Activated B cell treated with CpG ODN at 0.5 μM for 24 hours (primary cell): ENCODE measurements at regions not wholly inside any gene's neighbourhood (a gene's known extent, or its start where the extent isn't known, plus 50 kb on each side); places are given as distances from the start of the nearest gene placed in this dataset.

Experiments used
- ATAC-seq: fragments of 200-7000 bp; cut with Tn5 transposase; one replicate; pipeline ENCODE4 v1.10.0; 2021; ENCODE audit warnings: low read depth, mild to moderate bottlenecking, moderate library complexity
- CTCF ChIA-PET: fragments of 350-600 bp; sonication (Branson Sonifier 250); formaldehyde crosslinking; loops from one replicate; lab custom pipeline; 2021; ENCODE audit warnings: antibody characterized with exemption; lab: Charles Lee
- POLR2A ChIA-PET: fragments of 350-600 bp; sonication (Branson Sonifier 250); formaldehyde crosslinking; loops from one replicate; lab custom pipeline; 2021; ENCODE audit warnings: antibody characterized with exemption; lab: Charles Lee
- DNase-seq: peaks from one replicate; pipeline ENCODE4 v3.0.0; 2022
- H3K27ac Mint-ChIP-seq: one replicate; pipeline ENCODE4 v1.8.0; 2020; ENCODE audit warnings: mixed read lengths
- H3K27me3 Mint-ChIP-seq: one replicate; pipeline ENCODE4 v1.8.0; 2021; ENCODE audit warnings: mixed read lengths
- H3K36me3 Mint-ChIP-seq: one replicate; pipeline ENCODE4 v1.8.0; 2021; ENCODE audit warnings: low read depth, mixed read lengths
- H3K4me1 Mint-ChIP-seq: one replicate; pipeline ENCODE4 v1.8.0; 2021; ENCODE audit warnings: mixed read lengths
- H3K4me3 Mint-ChIP-seq: one replicate; pipeline ENCODE4 v1.8.0; 2020; ENCODE audit warnings: mild to moderate bottlenecking, mixed read lengths
- H3K9me3 Mint-ChIP-seq: one replicate; pipeline ENCODE4 v1.8.0; 2020; ENCODE audit warnings: mixed read lengths
- intact Hi-C: fragments of 100-400 bp; cut with micrococcal nuclease; formaldehyde crosslinking; loops from one replicate; pipeline ENCODE4 v1.15.1; 2024
- TF ChIP-seq, protein P1 (sequence below): fragments of 200-600 bp; IDR thresholded peaks from one replicate; pipeline ENCODE4 v1.8.0; 2022; ENCODE audit warnings: antibody characterized with exemption, mild to moderate bottlenecking

DNA sequence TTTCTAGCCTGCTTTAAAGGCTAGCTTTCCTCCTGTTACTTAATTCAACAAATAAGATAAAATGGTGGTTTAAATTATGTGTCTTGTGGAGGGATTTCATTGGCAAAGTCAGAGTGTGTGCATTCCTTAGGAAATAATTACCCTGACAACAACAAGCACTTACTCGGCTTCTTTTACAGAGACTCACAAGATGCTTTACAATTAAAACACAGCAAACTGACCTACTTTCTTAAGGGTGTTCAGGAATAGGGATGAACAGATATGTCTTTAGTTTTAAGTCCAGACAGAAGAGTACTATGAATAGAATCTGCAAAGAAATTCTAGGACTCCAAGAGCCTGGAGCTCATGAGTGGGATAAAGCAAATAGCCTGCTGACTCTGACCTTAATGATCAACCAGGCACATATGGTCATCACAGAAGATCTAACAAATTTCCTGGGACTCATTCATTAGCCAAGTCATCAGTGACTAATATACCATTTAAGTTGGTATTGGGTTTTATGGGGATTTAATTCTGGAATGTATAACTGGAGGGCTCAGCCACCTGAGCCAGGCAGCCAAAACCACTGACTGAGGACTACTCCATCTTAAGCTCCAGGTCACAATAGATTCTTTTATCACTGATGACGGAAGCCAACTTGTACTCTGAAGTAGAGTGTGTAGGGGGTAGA, 161.8 kb upstream of the RIMS1 start:
- H3K9me3 Mint-ChIP-seq, result no peaks in the 10 kb centered on the region
- H3K27me3 Mint-ChIP-seq, result no peaks in the 10 kb centered on the region
- H3K36me3 Mint-ChIP-seq, result no peaks in the 10 kb centered on the region
- no peak for DNase-seq
- peaks cover 4% of the 10 kb centered on the region for H3K4me1 Mint-ChIP-seq
- H3K4me3 Mint-ChIP-seq, result no peak overlapping the region
- ChIA-PET CTCF (no interaction called here), POLR2A (no interaction called here)
- ATAC-seq, result no peak
- TF ChIP-seq, protein P1, sequence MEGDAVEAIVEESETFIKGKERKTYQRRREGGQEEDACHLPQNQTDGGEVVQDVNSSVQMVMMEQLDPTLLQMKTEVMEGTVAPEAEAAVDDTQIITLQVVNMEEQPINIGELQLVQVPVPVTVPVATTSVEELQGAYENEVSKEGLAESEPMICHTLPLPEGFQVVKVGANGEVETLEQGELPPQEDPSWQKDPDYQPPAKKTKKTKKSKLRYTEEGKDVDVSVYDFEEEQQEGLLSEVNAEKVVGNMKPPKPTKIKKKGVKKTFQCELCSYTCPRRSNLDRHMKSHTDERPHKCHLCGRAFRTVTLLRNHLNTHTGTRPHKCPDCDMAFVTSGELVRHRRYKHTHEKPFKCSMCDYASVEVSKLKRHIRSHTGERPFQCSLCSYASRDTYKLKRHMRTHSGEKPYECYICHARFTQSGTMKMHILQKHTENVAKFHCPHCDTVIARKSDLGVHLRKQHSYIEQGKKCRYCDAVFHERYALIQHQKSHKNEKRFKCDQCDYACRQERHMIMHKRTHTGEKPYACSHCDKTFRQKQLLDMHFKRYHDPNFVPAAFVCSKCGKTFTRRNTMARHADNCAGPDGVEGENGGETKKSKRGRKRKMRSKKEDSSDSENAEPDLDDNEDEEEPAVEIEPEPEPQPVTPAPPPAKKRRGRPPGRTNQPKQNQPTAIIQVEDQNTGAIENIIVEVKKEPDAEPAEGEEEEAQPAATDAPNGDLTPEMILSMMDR, result no peak
- intact Hi-C loops, result no loop called here
- H3K27ac Mint-ChIP-seq, result no peak overlapping the region

DNA sequence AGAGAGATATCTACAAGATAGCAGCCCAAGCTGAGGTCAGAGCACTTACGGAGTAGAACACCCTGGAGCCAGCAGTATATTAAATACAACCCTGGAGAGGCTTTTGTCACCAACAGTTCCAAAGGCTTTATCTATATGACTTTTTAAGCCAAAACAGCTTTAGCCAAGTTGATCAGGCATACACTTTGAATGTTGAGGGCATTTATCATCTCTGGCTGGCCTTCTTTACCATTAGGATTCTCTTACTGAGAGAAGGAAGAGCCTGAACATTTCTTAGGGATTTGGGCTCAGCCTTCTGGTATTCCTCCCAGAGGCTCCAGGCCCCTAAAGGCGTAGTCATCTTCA, 161.3 kb upstream of the RIMS1 start:
- Mint-ChIP-seq H3K36me3 (no peaks in the 10 kb centered on the region), H3K27ac (no peak overlapping the region), H3K27me3 (no peaks in the 10 kb centered on the region), H3K9me3 (no peaks in the 10 kb centered on the region), H3K4me3 (no peak overlapping the region), H3K4me1 (peaks cover 4% of the 10 kb centered on the region)
- DNase-seq (no peak), ATAC-seq (no peak)
- ChIA-PET CTCF (no interaction called here), POLR2A (no interaction called here)
- intact Hi-C loops, result no loop called here
- TF ChIP-seq, protein P1, result no peak

DNA sequence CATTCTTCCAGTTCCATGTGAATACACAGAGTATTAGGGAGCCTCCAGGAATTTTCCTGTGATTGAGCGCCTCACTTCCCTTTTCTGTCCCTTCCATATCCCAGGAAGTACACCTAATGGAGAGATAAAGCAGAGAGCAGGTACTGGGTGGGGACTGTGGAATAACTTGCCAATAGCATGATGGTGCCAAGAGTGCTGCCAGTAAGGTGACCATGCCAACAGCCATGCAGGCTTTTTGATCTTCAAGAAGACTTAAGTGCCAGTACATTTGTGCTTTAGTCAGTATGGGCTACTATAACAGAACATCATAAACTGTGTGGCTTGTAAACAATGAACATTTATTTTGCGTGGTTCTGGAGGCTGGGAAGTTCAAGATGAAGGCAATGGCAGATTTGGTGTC, 160.2 kb upstream of the RIMS1 start:
- ATAC-seq, result no peak
- H3K9me3 Mint-ChIP-seq, result no peaks in the 10 kb centered on the region
- H3K27me3 Mint-ChIP-seq, result no peaks in the 10 kb centered on the region
- DNase-seq, result no peak
- TF ChIP-seq, protein P1, result no peak
- ChIA-PET CTCF (no interaction called here), POLR2A (no interaction called here)
- no peak overlapping the region for H3K4me3 Mint-ChIP-seq
- intact Hi-C loops, result no loop called here
- no peak overlapping the region for H3K27ac Mint-ChIP-seq
- H3K36me3 Mint-ChIP-seq, result no peaks in the 10 kb centered on the region
- peaks cover 4% of the 10 kb centered on the region for H3K4me1 Mint-ChIP-seq

DNA sequence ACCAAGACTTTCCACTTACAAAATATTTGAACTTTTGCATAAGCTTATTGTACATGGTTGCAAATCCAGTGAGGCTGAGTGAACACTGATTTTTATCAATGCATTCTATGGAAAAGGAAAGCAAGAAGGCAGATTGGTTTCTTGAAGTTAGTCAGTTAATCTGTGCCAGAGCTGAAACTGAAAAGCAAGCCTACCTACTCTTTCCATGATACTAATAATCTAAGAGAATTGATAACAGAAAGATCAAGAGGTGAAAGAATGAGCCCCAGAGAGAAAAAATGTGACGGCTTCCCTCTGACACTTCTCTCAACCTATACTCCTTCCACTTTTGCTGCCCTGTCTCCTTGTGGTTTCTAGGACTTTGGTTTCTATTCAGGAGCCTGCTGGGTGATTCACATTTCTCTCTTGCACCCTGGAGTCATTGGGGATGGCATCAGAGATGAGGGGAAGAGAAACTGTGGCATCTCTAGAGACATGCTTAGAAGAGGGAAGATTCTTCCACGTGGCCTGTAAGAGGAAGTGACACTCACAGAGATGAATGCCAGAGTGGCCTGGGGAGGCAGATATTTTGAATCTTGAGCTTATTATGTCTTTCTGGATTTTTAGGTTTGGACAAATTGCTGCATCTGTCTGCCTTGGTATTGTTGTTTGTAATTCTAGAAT, 158.6 kb upstream of the RIMS1 start:
- peaks cover 4% of the 10 kb centered on the region for H3K4me1 Mint-ChIP-seq

DNA sequence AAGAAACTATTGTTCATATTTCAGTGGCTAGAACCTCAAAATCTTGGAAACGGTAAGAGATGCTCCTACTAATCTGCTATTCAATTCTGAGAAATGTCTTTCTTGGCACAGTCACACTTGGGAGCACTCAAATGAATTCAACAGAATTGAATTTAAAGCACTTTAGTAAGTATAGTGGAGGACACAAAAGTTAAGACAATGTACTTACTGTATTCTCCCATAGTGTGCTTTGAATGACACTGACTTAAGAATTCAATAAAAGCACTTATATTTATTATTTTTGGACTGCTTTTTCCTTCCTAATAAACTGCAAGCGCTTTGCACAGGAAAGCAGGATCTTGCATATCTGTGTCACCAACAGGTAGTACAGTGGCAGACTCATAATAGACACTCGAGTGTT, 156.1 kb upstream of the RIMS1 start:
- no peak overlapping the region for H3K4me3 Mint-ChIP-seq
- H3K27me3 Mint-ChIP-seq, result no peaks in the 10 kb centered on the region
- peaks cover 4% of the 10 kb centered on the region for H3K4me1 Mint-ChIP-seq
- POLR2A ChIA-PET, result no interaction called here
- no peaks in the 10 kb centered on the region for H3K36me3 Mint-ChIP-seq
- TF ChIP-seq, protein P1, result no peak
- intact Hi-C loops, result no loop called here
- DNase-seq (no peak), ATAC-seq (no peak)
- no peaks in the 10 kb centered on the region for H3K9me3 Mint-ChIP-seq
- CTCF ChIA-PET, result no interaction called here
- H3K27ac Mint-ChIP-seq, result no peak overlapping the region

More for the DNA sequence above, 158.6 kb upstream of the RIMS1 start:
- H3K27ac Mint-ChIP-seq, result no peak overlapping the region
- ChIA-PET CTCF (no interaction called here), POLR2A (no interaction called here)
- DNase-seq (no peak), ATAC-seq (no peak)
- intact Hi-C loops, result no loop called here
- H3K4me3 Mint-ChIP-seq, result no peak overlapping the region
- no peaks in the 10 kb centered on the region for H3K9me3 Mint-ChIP-seq
- no peaks in the 10 kb centered on the region for H3K27me3 Mint-ChIP-seq
- TF ChIP-seq, protein P1, result no peak
- no peaks in the 10 kb centered on the region for H3K36me3 Mint-ChIP-seq
